GM18909 (cell line): ENCODE measurements at regions not wholly inside any gene's neighbourhood (a gene's known extent, or its start where the extent isn't known, plus 50 kb on each side); places are given as distances from the start of the nearest gene placed in this dataset.

Experiments used
- ATAC-seq: cut with Tn5 transposase; IDR thresholded peaks from one replicate; pipeline ENCODE4 v1.9.1; 2021; ENCODE audit warnings: mild to moderate bottlenecking; ENCODE audit not compliant: unreplicated experiment, poor library complexity

DNA sequence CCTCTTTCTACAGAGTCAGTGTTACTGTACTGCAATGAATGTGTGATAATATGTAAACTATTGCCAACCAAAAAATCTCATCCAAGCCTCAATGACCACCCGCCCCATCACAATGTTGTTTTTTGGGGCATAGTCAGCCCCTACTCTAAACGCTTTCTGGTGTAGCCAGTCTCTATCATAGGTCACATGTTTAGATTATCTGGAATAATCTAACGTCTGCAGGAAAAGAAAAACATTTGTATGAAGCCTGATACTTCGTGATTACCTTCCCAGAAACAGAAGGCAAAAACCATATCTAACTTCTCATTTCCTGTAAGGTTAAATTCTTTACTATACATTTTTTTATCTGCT lies 1331.8 kb upstream of the GBE1 start:
- no peak for ATAC-seq

DNA sequence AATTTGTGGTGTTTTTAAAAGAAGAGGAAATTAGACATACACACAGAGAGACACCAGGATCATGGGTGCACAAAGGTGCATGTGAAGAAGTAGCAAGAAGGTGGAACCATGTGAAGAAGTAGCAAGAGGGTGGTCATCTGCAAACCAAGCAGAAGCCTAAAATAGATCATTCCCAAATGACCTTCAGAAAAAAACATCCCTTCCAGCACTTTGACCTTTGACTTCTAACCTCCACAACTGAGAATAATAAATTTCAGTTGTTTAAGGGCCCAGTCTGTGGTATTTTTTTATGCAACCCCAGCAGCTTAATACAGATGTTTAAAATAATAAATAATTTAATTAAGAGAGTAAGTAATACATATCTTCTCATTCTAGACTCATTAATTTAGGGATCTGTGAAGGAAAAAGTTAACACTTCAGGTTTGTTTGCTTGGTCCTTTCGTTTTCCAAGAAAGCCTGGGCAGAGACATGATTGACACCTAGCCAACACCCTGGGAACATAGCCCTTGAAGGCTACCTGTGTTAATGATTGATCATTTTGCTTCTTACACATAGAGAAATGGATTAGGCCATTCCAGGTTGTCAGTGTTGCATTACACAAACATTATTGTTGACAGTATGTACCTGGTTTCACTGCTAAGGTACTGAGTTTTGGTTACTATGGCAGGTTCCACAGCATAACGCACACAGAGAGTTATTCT lies 1331.2 kb upstream of the GBE1 start:
- no peak for ATAC-seq

DNA sequence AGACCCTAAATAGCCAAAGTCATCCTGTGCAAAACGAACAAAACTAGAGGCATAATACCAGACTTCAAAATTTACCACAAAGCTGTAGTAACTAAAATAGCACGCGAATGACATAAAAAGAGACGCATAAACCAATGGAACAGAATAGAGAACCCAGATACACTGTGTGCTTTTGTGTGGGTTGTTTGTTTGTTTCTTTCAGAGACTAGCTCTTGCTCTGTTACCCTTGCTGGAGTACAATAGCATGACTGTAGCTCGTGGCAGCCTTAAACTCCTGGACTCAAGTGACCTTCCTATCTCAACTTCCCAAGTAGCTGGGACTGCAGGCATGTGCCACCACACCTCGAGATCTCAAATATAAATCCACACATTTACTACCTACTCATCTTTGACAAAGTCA lies 1314.6 kb upstream of the GBE1 start:
- no peak for ATAC-seq

DNA sequence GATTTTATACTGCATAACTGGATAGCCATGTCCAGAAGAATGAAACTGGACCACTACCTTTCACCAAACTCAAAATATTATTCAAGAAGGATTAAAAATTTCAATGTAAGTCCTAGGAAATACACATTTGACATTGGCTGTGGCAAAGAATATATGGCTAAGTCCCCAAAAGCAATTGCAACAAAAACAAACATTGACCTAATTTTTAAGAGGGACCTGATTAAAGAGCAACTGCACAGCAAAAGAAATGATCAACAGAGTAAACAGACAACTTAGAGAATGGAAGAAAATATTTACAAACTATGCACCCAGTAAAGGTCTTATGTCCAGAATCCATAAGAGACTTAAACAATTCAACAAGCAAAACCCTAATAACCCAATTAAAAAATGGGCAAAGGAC lies 1313.0 kb upstream of the GBE1 start:
- no peak for ATAC-seq

GRCh38 chr3:83065851-83066460 lies 1304.5 kb upstream of the GBE1 start:
- ATAC-seq: no peak

- ATAC-seq: no peak
Observed at GRCh38 chr3:83063446-83063845, 1302.0 kb upstream of the GBE1 start.

DNA sequence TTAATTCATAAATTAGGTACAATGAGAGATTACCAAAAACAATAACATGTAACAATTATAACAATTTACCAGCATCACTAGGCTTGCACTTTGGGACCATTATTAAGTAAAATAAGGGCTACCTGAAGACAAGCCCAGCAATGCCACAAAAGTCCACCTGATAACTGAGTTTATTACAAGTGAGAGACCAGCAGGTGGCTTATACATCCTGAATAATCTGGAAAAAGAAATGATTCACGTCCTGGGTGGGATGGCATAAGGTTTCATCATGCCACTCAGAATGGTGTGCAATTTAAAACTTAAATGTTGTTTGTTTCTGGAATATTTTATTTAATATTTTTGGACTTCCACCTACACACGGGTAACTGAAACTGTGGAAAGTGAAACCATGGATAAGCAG lies 1287.1 kb upstream of the GBE1 start:
- no peak for ATAC-seq

DNA sequence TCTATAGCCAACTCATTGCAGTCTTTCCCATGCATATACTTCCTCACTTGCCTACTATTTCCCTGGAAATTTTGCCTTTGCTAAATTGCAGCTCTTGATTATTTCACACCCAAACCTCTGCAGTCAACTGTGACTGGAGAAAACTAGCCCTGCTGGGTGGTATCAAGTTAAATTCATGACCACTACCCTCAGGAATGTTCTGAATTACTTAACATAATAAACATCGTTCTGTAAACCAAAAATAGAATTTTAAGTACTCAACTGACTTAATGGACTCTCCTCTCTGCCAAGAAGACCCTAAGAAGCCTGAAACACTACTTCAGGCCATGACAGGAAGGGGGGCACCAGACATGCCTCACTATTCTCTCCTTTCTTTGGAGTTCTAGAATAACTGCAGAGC lies 1278.0 kb upstream of the GBE1 start:
- ATAC-seq: no peak

GRCh38 chr3:83035704-83036010 lies 1274.2 kb upstream of the GBE1 start:
- ATAC-seq: no peak

- ATAC-seq: no peak
Observed at GRCh38 chr3:83034806-83035703, 1273.6 kb upstream of the GBE1 start.

DNA sequence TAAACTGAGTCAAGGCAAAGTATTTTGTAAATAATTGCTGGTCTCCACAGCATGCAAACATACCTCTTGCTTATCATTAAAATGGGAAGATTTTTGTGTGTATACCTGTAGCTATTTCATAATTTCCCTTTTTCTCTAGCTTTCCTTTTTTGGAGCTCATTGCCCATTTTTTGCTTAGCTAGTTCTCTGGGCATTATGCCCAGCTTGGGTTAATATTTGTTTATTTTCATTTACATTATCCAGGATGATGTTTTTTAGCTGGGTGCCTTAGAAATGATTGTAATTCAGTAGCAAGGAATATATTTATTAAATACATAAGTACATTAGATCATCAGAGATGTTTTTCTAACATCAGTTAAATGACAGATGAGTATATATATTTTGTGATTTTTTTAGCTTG lies 1271.7 kb upstream of the GBE1 start:
- no peak for ATAC-seq

- ATAC-seq: no peak
Observed at GRCh38 chr3:83023086-83023485, 1261.6 kb upstream of the GBE1 start.

DNA sequence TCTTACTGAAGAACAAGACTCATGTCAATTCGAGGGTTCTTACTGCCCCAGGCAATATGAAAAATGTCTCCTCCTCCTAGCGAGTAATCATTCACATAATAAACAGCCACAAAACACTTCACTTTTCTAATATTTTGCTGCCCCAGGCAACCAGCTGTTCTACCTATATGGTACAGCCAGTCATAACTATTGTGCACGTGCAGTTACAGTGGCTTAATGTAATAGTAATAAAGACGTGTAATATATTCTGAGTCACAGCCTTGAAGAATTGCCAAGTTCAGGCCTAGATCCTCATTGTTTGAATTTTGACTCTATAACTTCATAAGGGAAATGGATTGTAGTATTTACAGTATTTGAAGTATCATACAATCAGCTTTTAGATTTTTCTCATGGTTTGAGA lies 1250.0 kb upstream of the GBE1 start:
- no peak for ATAC-seq

GRCh38 chr3:83003917-83004316 lies 1242.5 kb upstream of the GBE1 start:
- no peak for ATAC-seq

- no peak for ATAC-seq
Observed at GRCh38 chr3:83002869-83003445, 1241.5 kb upstream of the GBE1 start.

GRCh38 chr3:82999777-83000176 lies 1238.3 kb upstream of the GBE1 start:
- ATAC-seq: no peak

DNA sequence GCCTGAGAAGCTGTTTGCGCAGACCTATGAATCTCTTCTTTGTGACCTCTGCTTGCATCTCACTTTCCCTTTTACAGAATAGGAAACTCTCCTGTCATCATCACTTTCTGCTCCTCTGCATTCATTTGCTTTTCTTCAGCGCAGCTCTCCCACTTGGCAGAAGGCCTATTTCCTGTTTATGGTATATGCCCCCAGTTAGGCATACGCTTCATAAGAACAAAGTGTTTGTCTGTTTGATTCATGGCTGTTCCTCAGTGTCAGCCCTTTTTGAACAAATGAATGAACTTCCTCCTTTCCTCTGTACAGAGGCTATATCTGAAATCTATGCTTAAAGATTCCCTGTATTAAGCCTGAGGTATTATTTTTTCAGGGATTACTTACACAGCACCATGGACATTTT lies 1216.9 kb upstream of the GBE1 start:
- ATAC-seq: no peak

- ATAC-seq: no peak
Observed at GRCh38 chr3:82977871-82978270, 1216.4 kb upstream of the GBE1 start.

DNA sequence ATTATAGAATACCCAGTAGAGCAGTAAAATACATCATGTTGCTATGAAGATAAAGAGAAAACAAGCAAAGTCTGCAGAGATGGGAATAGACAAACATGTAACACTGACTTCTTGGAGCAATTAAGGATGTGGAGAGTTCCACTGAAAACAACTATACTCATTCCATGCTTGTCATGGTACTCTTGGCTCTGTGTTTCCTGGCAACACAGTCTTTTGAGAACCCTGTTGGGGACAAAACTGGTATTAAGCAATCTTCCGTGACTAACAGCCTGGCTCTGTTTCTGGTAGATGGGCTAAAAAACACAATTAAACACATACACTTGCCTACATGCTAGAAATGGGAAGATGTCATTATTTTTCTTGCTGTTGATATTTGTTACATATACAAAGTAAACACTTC lies 1212.3 kb upstream of the GBE1 start:
- ATAC-seq: no peak

DNA sequence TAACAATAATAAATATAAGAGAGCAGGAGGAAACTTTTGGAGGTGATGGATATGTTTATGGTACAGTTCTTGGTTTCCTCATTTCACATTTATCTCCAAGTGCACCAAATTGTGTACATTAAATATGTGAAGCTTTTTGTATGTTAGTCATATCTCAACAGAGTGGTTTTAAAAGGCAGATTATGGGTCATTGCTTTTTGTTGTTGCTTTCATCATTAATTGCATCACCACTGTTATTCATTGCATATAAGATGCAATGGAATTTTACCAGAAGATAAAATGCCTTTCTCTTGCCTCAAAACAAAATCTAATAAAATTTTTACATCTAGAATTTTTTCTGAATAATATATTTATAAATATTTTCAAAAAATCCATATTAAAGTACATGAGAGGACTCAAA lies 1198.9 kb upstream of the GBE1 start:
- no peak for ATAC-seq

DNA sequence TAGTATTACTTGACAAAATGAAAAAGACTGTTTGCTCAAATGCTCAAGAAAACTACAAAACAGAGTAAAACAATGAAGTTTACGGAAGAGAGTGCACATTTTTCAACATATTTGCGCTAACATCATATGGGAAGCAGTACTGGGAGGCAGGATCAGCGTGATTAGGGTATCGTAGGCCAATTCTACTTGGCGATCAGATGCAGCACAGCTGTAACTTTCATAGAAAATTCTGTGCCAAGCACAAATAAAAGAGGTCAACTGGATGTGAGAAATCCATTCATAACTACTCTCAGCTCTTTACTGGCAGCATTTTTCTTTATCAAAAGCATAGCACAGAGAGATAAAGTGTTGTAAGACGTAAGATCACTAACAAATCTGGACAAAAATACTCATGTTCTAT lies 1196.3 kb upstream of the GBE1 start:
- no peak for ATAC-seq
